ENCODE measurements at regions not wholly inside any gene's neighbourhood (a gene's known extent, or its start where the extent isn't known, plus 50 kb on each side); places are given as distances from the start of the nearest gene placed in this dataset.

DNA sequence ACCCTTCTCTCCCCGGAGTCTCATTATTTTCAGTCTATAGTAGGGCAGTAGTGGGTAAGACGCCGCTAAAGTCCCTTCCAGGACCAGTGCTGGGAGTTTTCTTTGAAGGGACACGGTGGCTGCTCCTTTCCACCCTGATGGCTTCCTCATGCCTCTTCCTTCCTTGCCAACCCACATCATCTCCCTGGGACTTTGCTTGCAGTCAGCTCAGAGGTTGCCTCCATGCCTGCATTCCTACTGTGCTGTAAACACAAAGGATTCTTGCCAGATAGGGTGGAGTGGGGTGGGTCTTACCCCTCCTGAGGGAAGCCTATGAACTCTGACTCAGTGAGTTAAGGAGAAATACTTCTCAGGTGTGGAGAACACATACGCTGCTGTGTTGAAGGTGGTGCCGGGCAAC, 59.9 kb upstream of the IGFBP3 start:
- TF ChIP-seq, protein P1, sequence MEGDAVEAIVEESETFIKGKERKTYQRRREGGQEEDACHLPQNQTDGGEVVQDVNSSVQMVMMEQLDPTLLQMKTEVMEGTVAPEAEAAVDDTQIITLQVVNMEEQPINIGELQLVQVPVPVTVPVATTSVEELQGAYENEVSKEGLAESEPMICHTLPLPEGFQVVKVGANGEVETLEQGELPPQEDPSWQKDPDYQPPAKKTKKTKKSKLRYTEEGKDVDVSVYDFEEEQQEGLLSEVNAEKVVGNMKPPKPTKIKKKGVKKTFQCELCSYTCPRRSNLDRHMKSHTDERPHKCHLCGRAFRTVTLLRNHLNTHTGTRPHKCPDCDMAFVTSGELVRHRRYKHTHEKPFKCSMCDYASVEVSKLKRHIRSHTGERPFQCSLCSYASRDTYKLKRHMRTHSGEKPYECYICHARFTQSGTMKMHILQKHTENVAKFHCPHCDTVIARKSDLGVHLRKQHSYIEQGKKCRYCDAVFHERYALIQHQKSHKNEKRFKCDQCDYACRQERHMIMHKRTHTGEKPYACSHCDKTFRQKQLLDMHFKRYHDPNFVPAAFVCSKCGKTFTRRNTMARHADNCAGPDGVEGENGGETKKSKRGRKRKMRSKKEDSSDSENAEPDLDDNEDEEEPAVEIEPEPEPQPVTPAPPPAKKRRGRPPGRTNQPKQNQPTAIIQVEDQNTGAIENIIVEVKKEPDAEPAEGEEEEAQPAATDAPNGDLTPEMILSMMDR (IDR thresholded peaks at IDR 0.05): no peak
- TF ChIP-seq POLR2A (IDR thresholded peaks at IDR 0.05): no peak
